Subcutaneous abdominal adipose tissue (tissue), 5 donors: ENCODE measurements at regions not wholly inside any gene's neighbourhood (a gene's known extent, or its start where the extent isn't known, plus 50 kb on each side); places are given as distances from the start of the nearest gene placed in this dataset.
A peak's percentile ranks its signal among the peaks of the same experiment; 100 is the strongest.
"Not testable (repeated sequence)": the region's sequence is repeated elsewhere in the genome, so short reads cannot be mapped to it uniquely, and the experiment has no call there.

Source experiments
- H3K27ac ChIP-seq: one replicate; pipeline ENCODE4 v1.7.0; 2013; ENCODE audit warnings: low read depth, mild to moderate bottlenecking, inconsistent platforms, low read length, moderate library complexity
- H3K27me3 ChIP-seq, 5 donors: one replicate each; pipeline ENCODE4 v1.7.0; 2013; ENCODE audit warnings: low read length in 5 of 5, inconsistent platforms in 1 of 5; ENCODE audit not compliant: control insufficient read depth in 5 of 5, insufficient read depth in 4 of 5
- H3K36me3 ChIP-seq, 5 donors: one replicate each; pipeline ENCODE4 v1.7.0; 2013; ENCODE audit warnings: low read length in 5 of 5; ENCODE audit not compliant: control insufficient read depth in 5 of 5, insufficient read depth in 5 of 5
- H3K4me1 ChIP-seq, 5 donors: one replicate each; pipeline ENCODE4 v1.7.0; 2013; ENCODE audit warnings: low read length in 5 of 5, mild to moderate bottlenecking in 3 of 5, moderate library complexity in 1 of 5; ENCODE audit not compliant: control insufficient read depth in 5 of 5, insufficient read depth in 5 of 5
- H3K4me3 ChIP-seq, 5 donors: one replicate each; pipeline ENCODE4 v1.7.0; 2013; ENCODE audit warnings: low read length in 5 of 5, low read depth in 1 of 5
- H3K9ac ChIP-seq, 5 donors: one replicate each; pipeline ENCODE4 v1.7.0; 2013; ENCODE audit warnings: low read length in 5 of 5, mild to moderate bottlenecking in 4 of 5, moderate library complexity in 3 of 5
- H3K9me3 ChIP-seq, 5 donors: one replicate each; pipeline ENCODE4 v1.7.0; 2013; ENCODE audit warnings: low read length in 5 of 5; ENCODE audit not compliant: control insufficient read depth in 5 of 5
- donor health status: healthy.
- donor health status: healthy.
- donor health status: healthy.
- donor health status: healthy.
- donor health status: healthy.

- no peaks in the 10 kb centered on the region for H3K27me3 ChIP-seq
- H3K4me1 ChIP-seq, result peaks cover 0 to 6% (median 0%) of the 10 kb centered on the region in 5 donors
- H3K36me3 ChIP-seq, result no peaks in the 10 kb centered on the region
- no peak overlapping the region for H3K9ac ChIP-seq
- H3K4me3 ChIP-seq, result no peak overlapping the region
- H3K27ac ChIP-seq, result no peak overlapping the region
- H3K9me3 ChIP-seq, result peaks cover 0 to 2% (median 0%) of the 10 kb centered on the region in 5 donors
These were observed 406.4 kb downstream of the SEMA3D start for GRCh38 chr7:84780158-84781124.

DNA sequence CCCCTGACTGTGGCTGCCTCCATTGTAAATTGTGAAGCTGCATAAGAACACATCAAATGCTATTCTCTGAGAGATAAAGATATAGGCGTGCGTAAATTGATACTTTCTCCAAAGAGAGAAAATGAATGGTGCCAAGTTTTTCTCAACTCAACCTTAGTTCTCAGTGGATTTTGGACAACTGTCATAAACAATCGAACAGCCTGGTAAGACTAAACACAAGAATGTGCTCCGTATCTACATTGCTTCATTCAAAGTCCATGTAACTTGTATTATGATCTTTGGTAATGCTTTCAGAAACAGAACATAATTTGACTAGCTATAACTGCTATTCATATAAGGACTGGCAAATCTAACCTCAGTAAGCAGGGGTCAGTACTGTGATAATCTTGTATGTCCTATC lies 429.1 kb downstream of the SEMA3D start:
- Histone ChIP-seq H3K36me3 (no peaks in the 10 kb centered on the region), H3K4me1 (no peaks in the 10 kb centered on the region), H3K9ac (no peak overlapping the region), H3K9me3 (peaks cover 0 to 2% (median 0%) of the 10 kb centered on the region in 5 donors), H3K27me3 (no peaks in the 10 kb centered on the region), H3K27ac (no peak overlapping the region), H3K4me3 (no peak overlapping the region)

DNA sequence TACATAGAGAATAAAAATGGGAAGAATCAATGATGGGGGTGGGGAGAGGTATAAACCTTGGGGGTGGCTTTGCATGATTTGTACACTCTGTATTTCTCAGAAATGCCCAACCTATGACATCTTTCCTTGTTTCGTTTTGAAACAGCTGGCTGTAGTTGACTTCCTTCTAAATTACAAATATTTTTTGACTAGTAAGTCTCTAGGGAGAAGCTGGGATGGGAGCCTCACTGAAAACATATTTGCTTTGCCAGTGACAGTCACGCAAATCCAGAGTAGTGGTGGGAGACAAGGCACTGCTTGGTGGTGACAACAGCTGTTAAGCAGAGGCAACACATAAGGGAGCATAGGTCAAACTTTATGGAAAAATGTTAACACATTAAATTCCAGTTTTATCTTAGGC lies 440.5 kb downstream of the SEMA3D start:
- Histone ChIP-seq H3K9ac (no peak overlapping the region), H3K27ac (no peak overlapping the region)

DNA sequence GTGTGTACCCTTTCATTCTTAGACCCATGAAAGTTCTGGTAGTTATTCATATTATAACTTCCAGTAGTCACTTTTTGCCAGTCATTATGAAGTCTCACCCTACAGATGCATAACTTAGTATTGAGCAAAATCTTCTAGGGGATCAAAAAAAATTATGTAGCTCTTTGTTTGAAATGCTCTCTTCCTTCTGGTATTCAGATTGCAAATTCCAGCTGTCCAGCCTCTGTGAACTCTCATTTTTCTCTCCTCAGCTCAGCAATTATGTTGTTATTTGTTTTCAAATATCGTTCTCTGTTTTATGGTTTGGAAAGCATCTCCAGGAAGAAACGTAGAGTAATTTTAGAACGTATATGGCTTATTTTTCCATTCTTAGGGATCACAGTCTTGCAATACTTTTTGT lies 442.5 kb downstream of the SEMA3D start:
- Histone ChIP-seq H3K27ac (no peak overlapping the region), H3K9ac (no peak overlapping the region), H3K27me3 (no peaks in the 10 kb centered on the region), H3K4me1 (peaks cover 0 to 23% (median 13%) of the 10 kb centered on the region in 5 donors), H3K36me3 (no peaks in the 10 kb centered on the region), H3K4me3 (no peak overlapping the region), H3K9me3 (peaks cover 0 to 4% (median 0%) of the 10 kb centered on the region in 5 donors)

More for the DNA sequence above, 440.5 kb downstream of the SEMA3D start:
- H3K9me3 ChIP-seq, result peaks cover 0 to 7% (median 0%) of the 10 kb centered on the region in 5 donors
- no peaks in the 10 kb centered on the region for H3K36me3 ChIP-seq
- H3K27me3 ChIP-seq, result no peaks in the 10 kb centered on the region
- peaks cover 0 to 23% (median 13%) of the 10 kb centered on the region in 5 donors for H3K4me1 ChIP-seq
- peak overlapping the region in 2 of 5 donors; percentile 25 to 42 for H3K4me3 ChIP-seq

DNA sequence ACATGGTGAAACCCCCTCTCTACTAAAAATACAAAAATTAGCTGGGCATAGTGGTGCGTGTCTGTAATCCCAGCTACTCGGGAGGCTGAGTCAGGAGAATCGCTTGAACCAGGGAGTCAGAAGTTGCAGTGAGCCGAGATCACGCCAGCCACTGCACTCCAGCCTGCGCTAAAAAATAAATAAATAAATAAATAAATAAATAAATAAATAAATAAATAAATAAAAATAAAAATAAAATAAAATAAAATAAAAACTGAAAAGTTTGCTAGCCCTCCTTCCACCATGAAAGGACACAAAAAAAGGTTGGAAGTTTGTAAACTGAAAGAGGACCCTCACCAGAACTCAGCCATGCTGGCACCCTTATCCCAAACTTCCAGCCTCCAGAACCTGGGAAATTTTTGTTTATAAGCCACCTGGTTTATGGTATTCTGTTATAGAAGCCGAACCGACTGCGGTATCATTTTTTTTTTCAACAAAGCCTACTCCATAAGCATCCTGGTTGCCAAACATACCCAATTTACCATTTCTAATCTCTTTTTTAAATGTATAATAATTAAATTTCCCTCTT lies 448.2 kb downstream of the SEMA3D start:
- Histone ChIP-seq H3K9me3 (no peaks in the 10 kb centered on the region), H3K27ac (no peak overlapping the region), H3K27me3 (no peaks in the 10 kb centered on the region), H3K4me1 (no peaks in the 10 kb centered on the region), H3K9ac (no peak overlapping the region), H3K36me3 (no peaks in the 10 kb centered on the region), H3K4me3 (no peak overlapping the region)

GRCh38 chr7:84735677-84736076 lies 451.2 kb downstream of the SEMA3D start:
- H3K27ac ChIP-seq, result no peak overlapping the region
- H3K9me3 ChIP-seq, result peaks cover 0 to 8% (median 0%) of the 10 kb centered on the region in 5 donors
- H3K27me3 ChIP-seq, result no peaks in the 10 kb centered on the region
- H3K36me3 ChIP-seq, result no peaks in the 10 kb centered on the region
- no peak overlapping the region for H3K9ac ChIP-seq
- no peaks in the 10 kb centered on the region for H3K4me1 ChIP-seq
- no peak overlapping the region for H3K4me3 ChIP-seq

DNA sequence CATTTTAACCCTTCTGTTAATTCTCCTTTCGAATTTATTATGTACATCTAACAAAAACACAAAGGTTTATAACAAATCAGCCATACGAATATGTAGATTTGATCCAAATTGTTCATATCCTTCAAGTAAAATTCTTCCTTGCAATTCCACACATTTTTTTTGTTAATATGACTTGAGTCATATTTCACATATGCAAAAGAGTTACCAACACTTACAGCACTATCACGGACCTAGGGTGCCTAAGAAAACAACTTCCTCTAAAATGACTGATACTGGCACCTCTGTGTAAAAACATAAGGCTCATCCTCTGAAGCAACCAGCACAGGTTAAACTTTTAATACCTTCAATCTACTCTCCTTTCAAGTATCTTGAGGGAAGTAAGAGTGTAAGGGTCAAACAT lies 451.8 kb downstream of the SEMA3D start:
- Histone ChIP-seq H3K27ac (no peak overlapping the region), H3K4me3 (no peak overlapping the region)

DNA sequence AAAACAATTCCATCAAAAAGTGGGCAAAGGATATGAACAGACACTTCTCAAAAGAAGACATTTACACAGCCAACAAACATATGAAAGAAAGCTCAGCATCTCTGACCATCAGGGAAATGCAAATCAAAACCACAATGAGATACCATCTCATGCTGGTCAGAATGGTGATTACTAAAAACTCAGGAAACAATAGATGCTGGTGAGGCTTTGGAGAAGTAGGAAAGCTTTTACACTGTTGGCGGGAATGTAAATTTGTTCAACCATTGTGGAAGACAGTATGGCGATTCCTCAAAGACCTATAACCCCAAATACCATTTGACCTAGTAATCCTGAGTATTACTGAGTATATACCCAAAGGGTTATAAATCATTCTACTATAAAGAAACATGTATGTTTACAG lies 452.9 kb downstream of the SEMA3D start:
- H3K4me1 ChIP-seq, H3K27me3 ChIP-seq, H3K9me3 ChIP-seq, H3K9ac ChIP-seq, H3K4me3 ChIP-seq, H3K36me3 ChIP-seq, H3K27ac ChIP-seq: not testable (repeated sequence)

More for the DNA sequence above, 451.8 kb downstream of the SEMA3D start:
- no peaks in the 10 kb centered on the region for H3K27me3 ChIP-seq
- no peaks in the 10 kb centered on the region for H3K36me3 ChIP-seq
- H3K9ac ChIP-seq, result no peak overlapping the region
- H3K9me3 ChIP-seq, result peaks cover 0 to 8% (median 0%) of the 10 kb centered on the region in 5 donors
- no peaks in the 10 kb centered on the region for H3K4me1 ChIP-seq

GRCh38 chr7:84730864-84731263 lies 456.0 kb downstream of the SEMA3D start:
- H3K27me3 ChIP-seq, H3K27ac ChIP-seq, H3K9ac ChIP-seq, H3K4me3 ChIP-seq, H3K4me1 ChIP-seq, H3K9me3 ChIP-seq, H3K36me3 ChIP-seq: not testable (repeated sequence)

- no peaks in the 10 kb centered on the region for H3K4me1 ChIP-seq
- H3K36me3 ChIP-seq, result no peaks in the 10 kb centered on the region
- no peaks in the 10 kb centered on the region for H3K27me3 ChIP-seq
- no peak overlapping the region for H3K9ac ChIP-seq
- peaks cover 0 to 8% (median 0%) of the 10 kb centered on the region in 5 donors for H3K9me3 ChIP-seq
- no peak overlapping the region for H3K4me3 ChIP-seq
- H3K27ac ChIP-seq, result no peak overlapping the region
These were observed 457.6 kb downstream of the SEMA3D start for GRCh38 chr7:84729284-84729683.
